Activated CD4-positive, alpha-beta T cell treated with anti-CD3 and anti-CD28 coated beads, Interleukin-2, amount 10 ng/mL, durations not matched to agents 24 days and 14 days (primary cell): ENCODE measurements at regions not wholly inside any gene's neighbourhood (a gene's known extent, or its start where the extent isn't known, plus 50 kb on each side); places are given as distances from the start of the nearest gene placed in this dataset.
"Not testable (repeated sequence)": the region's sequence is repeated elsewhere in the genome, so short reads cannot be mapped to it uniquely, and the experiment has no call there.

Experiments
- DNase-seq: peaks from one replicate; pipeline ENCODE4 v3.0.0; 2022
- H3K27ac Mint-ChIP-seq: one replicate; pipeline ENCODE4 v1.8.0; 2022; ENCODE audit warnings: mild to moderate bottlenecking, mixed read lengths
- H3K27me3 Mint-ChIP-seq: one replicate; pipeline ENCODE4 v1.8.0; 2022; ENCODE audit warnings: mixed read lengths
- H3K36me3 Mint-ChIP-seq: one replicate; pipeline ENCODE4 v1.8.0; 2022; ENCODE audit warnings: low read depth, mild to moderate bottlenecking, mixed read lengths
- H3K4me1 Mint-ChIP-seq: one replicate; pipeline ENCODE4 v1.8.0; 2021; ENCODE audit warnings: mixed read lengths
- H3K4me3 Mint-ChIP-seq: one replicate; pipeline ENCODE4 v1.8.0; 2022; ENCODE audit warnings: mild to moderate bottlenecking, moderate library complexity, mixed read lengths
- H3K9me3 Mint-ChIP-seq: one replicate; pipeline ENCODE4 v1.8.0; 2021; ENCODE audit warnings: mixed read lengths
- intact Hi-C: fragments of 100-400 bp; cut with micrococcal nuclease; formaldehyde crosslinking; loops from one replicate; pipeline ENCODE4 v1.15.1; 2023

GRCh38 chr5:30494113-30494512, 699.4 kb upstream of the CDH6 start:
- H3K27me3 Mint-ChIP-seq, DNase-seq, H3K36me3 Mint-ChIP-seq, H3K4me3 Mint-ChIP-seq, H3K9me3 Mint-ChIP-seq, H3K4me1 Mint-ChIP-seq, H3K27ac Mint-ChIP-seq, intact Hi-C loops: not testable (repeated sequence)

DNA sequence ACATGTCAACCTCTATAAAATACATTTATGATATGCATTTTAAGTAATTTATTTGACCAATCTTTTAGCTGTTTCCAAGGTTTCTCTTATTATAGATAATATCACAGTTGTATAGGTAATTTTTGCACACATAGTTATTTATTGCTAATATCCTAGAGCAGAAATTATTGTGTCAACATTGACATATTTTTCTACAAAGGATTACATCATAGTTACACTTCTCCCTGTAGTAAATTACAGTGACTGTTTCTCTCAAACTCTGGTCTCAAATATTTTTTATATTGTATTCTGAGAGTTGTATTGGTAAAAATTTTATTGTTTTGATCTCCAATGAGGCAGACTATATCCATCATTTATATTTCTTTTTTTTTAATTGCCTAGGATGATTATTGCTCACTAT, 714.4 kb upstream of the CDH6 start:
- no peak for DNase-seq
- H3K27ac Mint-ChIP-seq = no peak overlapping the region
- peaks cover 5% of the 10 kb centered on the region for H3K9me3 Mint-ChIP-seq

DNA sequence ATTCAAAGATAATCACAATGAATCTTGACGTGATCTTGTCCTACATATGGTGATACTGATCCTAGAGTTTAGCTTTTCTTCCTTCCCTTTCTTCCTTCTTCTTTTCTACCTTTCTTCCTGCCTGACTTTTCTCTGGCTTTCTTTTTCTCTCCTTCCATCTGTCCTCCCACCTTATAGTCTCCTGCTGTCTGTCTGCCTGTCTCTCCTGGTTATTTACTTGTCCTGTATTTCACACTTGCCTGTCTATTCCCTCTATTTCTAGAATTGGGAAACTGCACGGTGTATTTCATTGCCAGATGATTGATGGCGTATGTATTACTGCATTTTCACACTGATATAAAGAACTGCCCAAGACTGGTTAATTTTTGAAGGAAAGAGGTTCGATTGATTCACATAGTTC, 718.1 kb upstream of the CDH6 start:
- Mint-ChIP-seq H3K27ac (no peak overlapping the region), H3K9me3 (peaks cover 12% of the 10 kb centered on the region), H3K36me3 (no peaks in the 10 kb centered on the region), H3K27me3 (no peaks in the 10 kb centered on the region), H3K4me1 (no peaks in the 10 kb centered on the region), H3K4me3 (no peak overlapping the region)
- intact Hi-C loops = no loop called here
- DNase-seq = no peak

More for the DNA sequence above, 714.4 kb upstream of the CDH6 start:
- no peaks in the 10 kb centered on the region for H3K27me3 Mint-ChIP-seq
- H3K4me3 Mint-ChIP-seq = no peak overlapping the region
- intact Hi-C loops = no loop called here
- H3K4me1 Mint-ChIP-seq = no peaks in the 10 kb centered on the region
- H3K36me3 Mint-ChIP-seq = no peaks in the 10 kb centered on the region

DNA sequence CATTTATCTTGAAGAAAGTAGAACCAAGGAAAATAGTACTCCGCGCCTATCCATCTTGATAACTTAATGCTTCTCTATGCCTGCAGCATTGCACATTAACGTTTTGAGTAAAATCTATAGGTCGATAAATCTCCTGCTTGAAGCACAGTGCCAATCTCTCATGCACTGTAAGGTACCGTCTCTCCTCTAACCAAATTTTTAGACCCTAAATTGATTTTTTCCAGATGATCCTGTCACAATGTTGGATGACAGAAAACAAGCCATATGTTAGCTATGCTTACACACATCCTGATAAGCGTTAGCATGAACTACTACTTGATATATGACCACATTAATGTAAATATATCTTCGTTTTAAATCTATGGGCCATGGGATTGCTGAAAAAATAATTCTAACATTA, 723.8 kb upstream of the CDH6 start:
- no peak overlapping the region for H3K4me3 Mint-ChIP-seq
- H3K27me3 Mint-ChIP-seq = no peaks in the 10 kb centered on the region
- DNase-seq = no peak
- H3K27ac Mint-ChIP-seq = no peak overlapping the region
- H3K4me1 Mint-ChIP-seq = no peaks in the 10 kb centered on the region
- H3K9me3 Mint-ChIP-seq = peaks cover 21% of the 10 kb centered on the region
- no peaks in the 10 kb centered on the region for H3K36me3 Mint-ChIP-seq
- intact Hi-C loops = no loop called here

- intact Hi-C loops = no loop called here
- H3K9me3 Mint-ChIP-seq = peaks cover 3% of the 10 kb centered on the region
- H3K4me3 Mint-ChIP-seq = no peak overlapping the region
- no peaks in the 10 kb centered on the region for H3K4me1 Mint-ChIP-seq
- no peaks in the 10 kb centered on the region for H3K27me3 Mint-ChIP-seq
- H3K36me3 Mint-ChIP-seq = no peaks in the 10 kb centered on the region
- no peak overlapping the region for H3K27ac Mint-ChIP-seq
- DNase-seq = no peak
These were observed 734.8 kb upstream of the CDH6 start for GRCh38 chr5:30458681-30459080.

- H3K4me3 Mint-ChIP-seq, intact Hi-C loops: not testable (repeated sequence)
These were observed 738.0 kb upstream of the CDH6 start for GRCh38 chr5:30455484-30455883.

GRCh38 chr5:30453168-30453567, 740.3 kb upstream of the CDH6 start:
- no peak for DNase-seq
- intact Hi-C loops = no loop called here
- no peaks in the 10 kb centered on the region for H3K27me3 Mint-ChIP-seq
- H3K9me3 Mint-ChIP-seq = peaks cover 3% of the 10 kb centered on the region
- no peaks in the 10 kb centered on the region for H3K36me3 Mint-ChIP-seq
- H3K4me3 Mint-ChIP-seq = no peak overlapping the region
- H3K4me1 Mint-ChIP-seq = no peaks in the 10 kb centered on the region
- no peak overlapping the region for H3K27ac Mint-ChIP-seq

More at GRCh38 chr5:30455484-30455883, 738.0 kb upstream of the CDH6 start:
- H3K27ac Mint-ChIP-seq, DNase-seq, H3K4me1 Mint-ChIP-seq, H3K27me3 Mint-ChIP-seq, H3K9me3 Mint-ChIP-seq, H3K36me3 Mint-ChIP-seq: not testable (repeated sequence)

GRCh38 chr5:30450153-30450552, 743.3 kb upstream of the CDH6 start:
- no peaks in the 10 kb centered on the region for H3K36me3 Mint-ChIP-seq
- no peak overlapping the region for H3K4me3 Mint-ChIP-seq
- no peak for DNase-seq
- H3K27ac Mint-ChIP-seq = no peak overlapping the region
- intact Hi-C loops = no loop called here
- H3K27me3 Mint-ChIP-seq = no peaks in the 10 kb centered on the region
- H3K4me1 Mint-ChIP-seq = no peaks in the 10 kb centered on the region
- peaks cover 3% of the 10 kb centered on the region for H3K9me3 Mint-ChIP-seq

DNA sequence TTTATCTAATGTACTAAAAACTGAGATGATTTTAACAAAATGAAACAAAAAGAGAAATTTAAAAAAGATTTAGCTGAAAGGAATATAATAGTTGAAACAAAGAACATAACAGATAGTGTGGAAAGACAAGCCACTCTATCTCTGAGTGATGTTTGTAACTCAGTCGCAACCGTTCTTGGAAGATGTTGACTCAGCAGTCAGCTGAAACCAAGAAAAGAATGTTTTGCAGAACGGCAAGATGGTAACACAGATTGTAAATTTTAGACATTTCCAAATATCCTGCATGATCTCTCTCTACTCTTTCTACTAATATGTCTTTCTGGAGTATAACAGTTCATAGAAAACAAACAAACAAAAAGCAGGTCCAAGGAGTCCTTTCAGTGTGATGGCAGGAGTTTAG, 746.1 kb upstream of the CDH6 start:
- H3K27ac Mint-ChIP-seq = no peak overlapping the region
- no peaks in the 10 kb centered on the region for H3K27me3 Mint-ChIP-seq
- no peaks in the 10 kb centered on the region for H3K4me1 Mint-ChIP-seq
- no peaks in the 10 kb centered on the region for H3K36me3 Mint-ChIP-seq
- H3K9me3 Mint-ChIP-seq = peaks cover 3% of the 10 kb centered on the region
- H3K4me3 Mint-ChIP-seq = no peak overlapping the region
- intact Hi-C loops = no loop called here
- no peak for DNase-seq

DNA sequence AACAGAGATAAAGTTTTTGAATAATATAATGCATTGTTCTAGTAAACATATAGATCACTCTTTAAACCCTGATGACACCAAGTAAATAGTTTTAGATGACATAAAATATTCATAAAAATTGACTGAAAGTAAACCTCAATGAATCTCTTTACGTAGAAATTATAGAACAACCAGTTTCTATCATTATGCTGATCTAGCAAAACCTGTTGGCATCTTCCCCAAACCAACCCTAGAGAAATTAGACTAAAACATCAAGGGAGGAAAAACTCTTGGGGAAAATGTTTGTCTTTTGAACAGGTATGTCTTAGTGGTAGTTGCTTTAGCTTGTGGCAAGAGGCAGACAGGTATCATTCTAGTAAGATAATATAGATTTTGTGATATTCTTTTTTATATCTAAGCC, 747.0 kb upstream of the CDH6 start:
- Mint-ChIP-seq H3K36me3 (no peaks in the 10 kb centered on the region), H3K4me3 (no peak overlapping the region), H3K27ac (no peak overlapping the region), H3K4me1 (no peaks in the 10 kb centered on the region), H3K27me3 (no peaks in the 10 kb centered on the region), H3K9me3 (peaks cover 3% of the 10 kb centered on the region)
- intact Hi-C loops = no loop called here
- DNase-seq = no peak

GRCh38 chr5:30438785-30439184, 754.7 kb upstream of the CDH6 start:
- no peaks in the 10 kb centered on the region for H3K9me3 Mint-ChIP-seq
- intact Hi-C loops = no loop called here

DNA sequence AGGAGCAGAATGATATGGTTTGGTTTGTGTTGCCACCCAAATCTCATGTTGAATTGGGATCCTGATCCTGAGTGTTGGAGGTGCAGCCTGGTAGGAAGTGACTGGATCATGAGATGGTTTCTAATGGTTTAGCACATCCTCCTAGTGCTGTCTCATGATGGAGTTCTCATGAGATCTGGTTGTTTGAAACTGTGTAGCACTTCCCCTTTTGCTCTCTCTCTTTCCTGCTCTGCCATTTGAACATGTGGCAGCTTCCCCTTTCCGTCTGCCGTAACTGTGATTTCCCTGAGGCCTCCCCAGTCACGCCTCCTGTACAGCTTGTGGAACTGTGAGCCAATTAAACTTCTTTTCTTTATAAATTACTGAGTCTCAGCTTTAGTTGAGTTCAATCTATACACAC, 756.8 kb upstream of the CDH6 start:
- no peak overlapping the region for H3K4me3 Mint-ChIP-seq
- no peaks in the 10 kb centered on the region for H3K4me1 Mint-ChIP-seq
- peaks cover 4% of the 10 kb centered on the region for H3K9me3 Mint-ChIP-seq
- H3K27ac Mint-ChIP-seq = no peak overlapping the region
- H3K27me3 Mint-ChIP-seq = no peaks in the 10 kb centered on the region
- intact Hi-C loops = no loop called here
- H3K36me3 Mint-ChIP-seq = no peaks in the 10 kb centered on the region
- DNase-seq = no peak

More at GRCh38 chr5:30438785-30439184, 754.7 kb upstream of the CDH6 start:
- H3K4me1 Mint-ChIP-seq = no peaks in the 10 kb centered on the region
- H3K4me3 Mint-ChIP-seq = no peak overlapping the region
- H3K27me3 Mint-ChIP-seq = no peaks in the 10 kb centered on the region
- no peak for DNase-seq
- no peak overlapping the region for H3K27ac Mint-ChIP-seq
- no peaks in the 10 kb centered on the region for H3K36me3 Mint-ChIP-seq

DNA sequence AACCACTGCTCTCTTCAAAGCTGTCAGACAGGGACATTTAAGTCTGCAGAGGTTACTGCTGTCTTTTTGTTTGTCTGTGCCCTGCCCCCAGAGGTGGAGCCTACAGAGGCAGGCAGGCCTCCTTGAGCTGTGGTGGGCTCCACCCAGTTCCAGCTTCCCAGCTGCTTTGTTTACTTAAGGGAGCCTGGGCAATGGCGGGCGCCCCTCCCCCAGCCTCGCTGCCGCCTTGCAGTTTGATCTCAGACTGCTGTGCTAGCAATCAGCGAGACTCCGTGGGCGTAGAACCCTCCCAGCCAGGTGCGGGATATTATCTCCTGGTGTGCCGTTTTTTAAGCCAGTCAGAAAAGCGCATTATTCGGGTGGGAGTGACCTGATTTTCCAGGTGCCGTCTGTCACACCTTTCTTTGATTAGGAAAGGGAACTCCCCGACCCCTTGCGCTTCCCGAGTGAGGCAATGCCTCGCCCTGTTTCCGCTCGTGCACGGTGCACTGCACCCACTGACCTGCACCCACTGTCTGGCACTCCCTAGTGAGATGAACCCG, 764.5 kb upstream of the CDH6 start:
- H3K4me3 Mint-ChIP-seq, H3K27me3 Mint-ChIP-seq, intact Hi-C loops, H3K9me3 Mint-ChIP-seq, H3K4me1 Mint-ChIP-seq, H3K36me3 Mint-ChIP-seq, DNase-seq, H3K27ac Mint-ChIP-seq: not testable (repeated sequence)

DNA sequence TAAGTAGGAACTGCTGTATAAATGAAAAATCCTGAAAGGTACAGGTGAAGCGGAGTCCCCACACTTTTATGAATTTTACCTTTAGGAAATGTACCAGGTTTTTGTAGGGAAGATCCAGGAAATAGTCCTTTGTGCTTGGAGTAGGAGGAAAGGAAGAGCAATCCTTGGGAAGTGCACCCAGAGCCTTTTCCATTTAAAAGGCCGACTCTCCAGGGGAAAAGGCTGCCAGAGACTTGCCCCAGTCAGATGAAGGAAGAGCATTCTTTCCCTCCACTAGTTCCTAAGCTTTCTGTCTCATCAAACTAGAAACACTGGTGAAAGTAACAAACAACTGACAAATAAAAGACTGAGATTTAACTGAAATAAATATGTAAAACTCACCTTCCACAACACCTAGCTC, 779.4 kb upstream of the CDH6 start:
- H3K27me3 Mint-ChIP-seq = no peaks in the 10 kb centered on the region
- no peak overlapping the region for H3K4me3 Mint-ChIP-seq
- H3K4me1 Mint-ChIP-seq = no peaks in the 10 kb centered on the region
- no peak overlapping the region for H3K27ac Mint-ChIP-seq
- no peaks in the 10 kb centered on the region for H3K9me3 Mint-ChIP-seq
- no peaks in the 10 kb centered on the region for H3K36me3 Mint-ChIP-seq
- no peak for DNase-seq
- intact Hi-C loops = no loop called here

DNA sequence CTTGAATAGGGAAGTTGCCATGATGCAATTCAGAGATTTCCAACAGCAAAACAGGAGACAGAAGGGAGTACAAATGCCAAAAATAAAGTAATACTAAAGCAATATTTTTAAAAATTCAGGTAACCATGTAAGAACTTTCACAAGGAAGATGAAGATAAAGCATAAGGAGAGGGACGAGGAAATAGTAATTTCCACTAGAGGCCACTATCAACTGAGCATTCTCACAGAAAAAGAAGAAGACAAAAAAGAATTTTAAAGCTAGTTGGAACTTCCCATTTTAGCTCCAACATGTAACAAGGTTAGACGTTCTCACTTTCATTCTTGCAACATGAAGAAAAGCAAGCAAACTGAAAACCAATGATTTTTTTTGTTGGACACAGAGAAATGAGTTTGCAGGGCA, 779.9 kb upstream of the CDH6 start:
- Mint-ChIP-seq H3K4me1 (no peaks in the 10 kb centered on the region), H3K27me3 (no peaks in the 10 kb centered on the region), H3K27ac (no peak overlapping the region), H3K36me3 (no peaks in the 10 kb centered on the region), H3K4me3 (no peak overlapping the region), H3K9me3 (no peaks in the 10 kb centered on the region)
- intact Hi-C loops = no loop called here
- DNase-seq = no peak
